HK-2 (cell line): ENCODE measurements at regions not wholly inside any gene's neighbourhood (a gene's known extent, or its start where the extent isn't known, plus 50 kb on each side); places are given as distances from the start of the nearest gene placed in this dataset.

Experiments
- DNase-seq: peaks from one replicate; pipeline ENCODE4 v3.0.0-alpha.2; 2018; ENCODE audit not compliant: unreplicated experiment

DNA sequence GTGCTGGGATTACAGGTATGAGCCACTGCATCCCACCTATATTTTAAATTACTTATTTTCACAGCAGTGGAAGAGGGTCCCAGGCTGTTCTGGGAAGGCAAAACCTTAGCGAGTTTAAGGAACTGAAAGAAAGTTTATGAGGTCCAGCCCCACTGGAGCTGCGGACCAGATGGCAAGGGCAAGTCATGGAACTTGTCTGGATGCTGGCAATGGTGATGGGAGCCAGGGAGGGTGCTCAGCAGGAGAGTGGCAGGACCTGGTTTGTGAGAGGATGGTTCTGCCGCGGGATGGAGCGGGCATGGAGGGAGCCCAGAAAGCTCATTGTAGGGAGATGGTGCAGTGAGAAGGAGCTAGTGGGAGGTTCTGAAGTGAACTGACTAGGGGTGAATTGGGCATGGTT lies 50.6 kb upstream of the SLC45A1 start:
- no peak for DNase-seq

DNA sequence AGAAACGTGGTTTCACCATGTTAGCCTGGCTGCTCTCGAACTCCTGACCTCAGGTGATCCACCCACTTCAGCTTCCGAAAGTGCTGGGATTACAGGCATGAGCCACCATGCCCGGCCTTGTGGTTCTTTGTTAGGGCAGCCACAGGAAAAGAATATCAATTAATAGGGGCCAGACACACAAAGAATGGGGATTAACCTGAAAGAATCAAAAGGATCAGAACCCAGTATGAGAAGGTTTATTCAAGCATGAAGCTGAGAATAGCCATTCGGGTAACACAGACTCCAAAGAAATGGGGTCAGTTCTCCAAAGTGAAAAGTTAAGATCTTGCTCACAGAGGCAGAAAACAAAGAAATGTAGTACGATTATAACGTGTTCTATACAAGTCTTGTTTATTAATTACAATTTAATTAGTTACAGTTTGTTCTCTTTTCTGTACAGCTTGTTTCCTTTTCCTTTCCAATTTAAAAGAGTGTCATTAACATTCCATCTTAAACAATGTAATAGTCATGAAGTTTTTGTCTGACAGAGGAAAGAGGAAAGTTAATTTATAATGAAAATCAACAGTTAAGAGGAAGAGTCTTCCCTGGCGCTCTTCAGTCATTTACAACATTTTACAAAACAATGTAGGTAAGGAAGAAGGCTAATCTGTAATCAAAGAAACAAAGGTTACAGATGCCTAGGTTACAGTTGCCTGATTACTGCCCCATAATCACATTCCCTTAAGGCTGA lies 51.3 kb upstream of the SLC45A1 start:
- peak; percentile 6 for DNase-seq

DNA sequence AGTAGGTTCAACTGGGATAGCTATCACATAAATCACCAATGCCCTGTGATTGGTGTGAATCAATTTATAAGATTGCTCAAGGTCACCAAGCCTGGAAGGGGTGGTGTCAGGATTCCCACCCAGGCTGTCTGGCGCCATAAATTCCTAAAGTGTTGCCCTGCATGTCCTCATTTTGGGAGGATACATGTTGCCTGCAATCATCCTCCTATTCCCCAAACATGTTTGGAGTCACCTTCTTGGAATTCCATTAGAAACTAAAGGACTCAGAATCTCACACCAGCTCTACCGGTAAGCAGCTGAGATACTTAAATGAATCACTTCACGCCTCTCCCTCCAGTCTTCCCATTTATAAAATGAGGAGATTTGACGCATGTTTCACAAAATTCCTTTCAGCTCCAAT lies 54.1 kb upstream of the SLC45A1 start:
- DNase-seq, result no peak

DNA sequence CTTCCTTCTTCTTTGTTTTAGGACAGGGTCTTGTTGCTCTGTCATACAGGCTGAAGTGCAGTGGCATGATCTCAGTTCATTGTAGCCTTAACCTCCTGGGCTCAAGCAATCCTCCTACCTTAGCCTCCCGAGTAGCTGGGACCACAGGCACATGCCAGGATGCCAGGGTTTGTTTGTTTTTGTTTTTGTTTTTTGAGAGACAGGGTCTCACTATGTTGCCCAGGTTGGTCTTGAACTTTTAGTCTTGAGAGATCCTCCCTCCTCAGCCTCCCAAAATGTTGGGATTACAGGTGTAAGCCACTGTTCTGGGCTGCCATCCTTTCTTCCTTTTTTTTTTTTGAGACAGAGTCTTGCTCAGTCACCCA lies 56.5 kb upstream of the SLC45A1 start:
- DNase-seq, result no peak

DNA sequence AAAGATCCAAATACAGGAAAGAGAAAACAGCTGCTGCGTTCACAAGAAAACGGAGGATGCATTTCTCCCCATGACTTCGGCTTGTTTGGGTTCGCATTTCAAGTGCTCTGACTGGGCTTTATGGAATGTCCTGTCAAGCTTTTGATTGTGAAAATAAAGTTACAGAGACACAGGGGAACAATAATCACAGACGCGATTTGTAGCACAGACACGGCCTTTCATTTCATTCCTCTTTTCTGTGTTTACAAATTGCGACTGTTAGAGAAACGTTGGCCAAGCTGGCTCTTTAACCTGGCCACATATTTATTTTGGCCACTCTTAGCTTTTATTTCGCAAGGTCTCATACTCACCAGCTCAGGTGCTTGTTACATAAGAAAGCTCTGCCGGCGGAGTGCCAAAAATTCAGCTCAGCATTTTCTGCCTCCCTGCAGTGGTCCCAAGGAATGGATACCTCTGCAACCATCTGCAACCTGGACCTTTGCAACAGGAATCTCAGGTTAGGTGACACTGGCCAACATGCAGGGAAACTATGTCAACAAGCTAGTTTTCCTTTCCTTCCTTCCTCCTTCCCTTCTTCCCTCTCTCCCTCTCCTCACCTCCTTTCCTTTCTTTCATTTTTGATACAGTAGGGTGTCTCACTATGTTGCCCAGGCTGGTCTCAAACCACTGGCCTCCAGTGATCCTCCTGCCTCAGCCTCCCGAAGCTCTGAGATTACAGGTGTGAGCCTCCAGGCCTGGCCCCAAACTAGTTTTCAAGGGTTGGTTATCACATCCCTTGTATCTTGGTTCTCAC lies 58.2 kb upstream of the SLC45A1 start:
- DNase-seq, result no peak

DNA sequence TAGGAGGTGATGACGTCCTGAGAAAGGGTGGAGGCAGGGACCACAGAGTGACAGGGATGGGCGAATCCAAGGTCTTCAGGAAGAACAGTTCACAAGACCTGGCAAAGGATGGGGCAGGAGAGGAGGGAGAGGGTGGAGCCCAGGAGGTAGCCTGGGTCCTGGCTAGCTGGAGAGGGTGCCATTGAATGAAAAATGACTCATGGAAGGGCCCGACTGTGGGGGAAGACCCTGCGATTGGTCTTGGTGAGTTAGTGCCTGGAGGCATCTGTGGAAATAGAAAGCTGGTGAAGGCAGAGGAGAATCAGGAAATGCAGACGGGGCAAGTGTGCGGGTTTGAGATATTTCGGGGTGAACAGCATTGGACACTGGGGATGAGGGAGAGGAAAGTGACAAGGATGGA lies 60.3 kb upstream of the SLC45A1 start:
- no peak for DNase-seq

DNA sequence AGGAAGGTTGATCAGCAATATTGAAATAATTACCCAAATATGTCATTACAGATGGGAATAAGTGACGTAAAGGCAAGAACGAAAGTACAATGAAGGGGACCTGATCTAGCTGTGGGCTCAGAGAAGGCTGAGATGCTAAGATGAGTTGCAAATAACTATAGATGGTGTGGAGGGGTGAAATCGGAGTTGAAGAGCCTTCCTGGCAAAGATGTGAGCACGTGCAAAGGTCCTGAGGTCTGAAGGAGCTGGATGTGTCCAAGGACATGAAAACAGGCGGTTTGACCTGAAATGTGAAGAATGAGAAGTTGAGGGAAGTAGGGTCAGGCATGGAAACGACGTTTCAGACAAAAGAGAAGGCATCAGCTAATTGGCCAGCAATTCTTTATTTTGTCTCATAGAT lies 61.6 kb upstream of the SLC45A1 start:
- DNase-seq, result no peak

DNA sequence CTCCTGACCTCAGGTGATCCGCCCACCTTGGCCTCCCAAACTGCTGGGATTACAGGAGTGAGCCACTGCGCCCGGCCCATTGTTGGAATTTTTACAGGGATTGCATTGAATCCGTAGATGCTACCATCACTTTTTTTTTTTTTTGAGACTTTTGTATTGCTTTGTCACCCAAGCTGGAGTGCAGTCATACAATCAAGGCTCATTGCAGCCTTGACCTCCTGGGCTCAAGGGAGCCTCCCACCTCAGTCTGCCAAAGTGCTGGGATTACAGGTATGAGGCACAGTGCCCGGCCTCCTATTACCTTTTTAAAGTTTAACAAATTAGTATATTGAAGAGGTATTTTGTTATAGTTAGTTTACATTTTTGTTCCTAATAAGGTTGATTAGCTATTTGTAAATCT lies 62.2 kb upstream of the SLC45A1 start:
- no peak for DNase-seq

DNA sequence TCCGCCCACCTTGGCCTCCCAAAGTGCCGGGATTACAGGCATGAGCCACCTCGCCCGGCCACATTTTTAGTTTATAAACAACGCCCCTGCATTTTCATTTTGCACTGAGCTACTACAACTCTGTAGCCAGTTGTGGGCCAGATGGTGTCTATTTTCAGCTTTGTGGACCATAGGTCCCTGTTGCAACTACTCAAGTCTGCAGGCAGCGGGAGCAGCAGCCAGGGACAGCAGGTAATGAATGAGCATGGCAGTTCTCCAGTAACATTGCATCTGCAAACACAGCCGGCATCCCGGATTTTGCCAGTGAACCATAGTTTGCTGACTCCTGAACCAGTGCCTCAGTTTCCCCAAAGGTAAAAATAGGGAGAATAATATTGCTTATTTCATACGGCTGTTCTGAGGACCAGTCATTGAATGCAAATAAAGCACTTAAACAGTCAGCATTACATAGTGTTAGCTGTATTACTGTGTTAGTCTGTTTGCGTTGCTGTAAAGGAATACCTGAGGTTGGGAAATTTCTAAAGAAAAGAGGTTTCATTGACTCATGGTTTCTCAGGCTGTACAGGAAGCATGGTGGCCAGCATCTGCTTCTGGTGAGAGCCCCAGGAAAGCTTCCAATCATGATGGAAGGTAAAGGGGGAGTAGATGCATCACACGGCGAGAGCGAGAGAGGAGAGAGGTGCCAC lies 65.5 kb upstream of the SLC45A1 start:
- no peak for DNase-seq

DNA sequence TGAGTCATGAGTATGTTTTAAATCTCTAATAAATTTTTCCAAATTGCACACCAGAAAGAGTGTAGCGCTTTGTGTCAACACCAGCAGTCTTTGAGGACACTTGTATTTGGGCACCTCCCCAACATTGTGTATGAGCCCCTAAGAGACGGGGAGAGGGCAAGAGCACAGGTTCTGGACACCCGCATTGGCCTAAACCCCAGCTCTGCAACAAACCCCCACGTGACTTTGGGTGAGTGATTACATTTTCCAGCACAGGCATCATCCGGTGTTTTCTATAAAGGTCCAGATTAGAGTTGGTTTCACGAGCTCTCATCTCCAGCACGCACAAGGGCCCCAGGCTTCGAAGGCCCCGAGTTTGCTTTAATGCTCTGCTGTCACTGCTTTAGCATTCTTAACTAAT lies 66.3 kb upstream of the SLC45A1 start:
- DNase-seq, result no peak

DNA sequence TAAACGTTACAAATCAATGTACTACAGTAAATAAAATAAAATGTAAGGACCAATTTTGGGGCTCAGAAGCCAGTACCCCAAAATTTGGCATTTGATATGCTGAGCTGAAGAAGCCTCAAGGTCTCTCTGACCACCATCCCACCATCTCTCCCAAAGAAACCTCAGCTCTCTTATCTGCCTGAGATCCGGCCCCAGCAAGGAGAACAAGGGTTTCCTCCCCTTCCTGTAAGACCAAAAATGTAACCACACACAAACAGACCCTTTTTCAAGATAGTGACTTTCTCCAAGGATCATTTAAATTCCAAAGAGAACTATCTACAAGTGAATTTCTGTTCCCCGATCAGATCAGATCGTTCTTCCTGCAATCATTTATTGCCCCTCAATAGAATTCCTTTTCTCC lies 68.1 kb upstream of the SLC45A1 start:
- DNase-seq, result no peak

DNA sequence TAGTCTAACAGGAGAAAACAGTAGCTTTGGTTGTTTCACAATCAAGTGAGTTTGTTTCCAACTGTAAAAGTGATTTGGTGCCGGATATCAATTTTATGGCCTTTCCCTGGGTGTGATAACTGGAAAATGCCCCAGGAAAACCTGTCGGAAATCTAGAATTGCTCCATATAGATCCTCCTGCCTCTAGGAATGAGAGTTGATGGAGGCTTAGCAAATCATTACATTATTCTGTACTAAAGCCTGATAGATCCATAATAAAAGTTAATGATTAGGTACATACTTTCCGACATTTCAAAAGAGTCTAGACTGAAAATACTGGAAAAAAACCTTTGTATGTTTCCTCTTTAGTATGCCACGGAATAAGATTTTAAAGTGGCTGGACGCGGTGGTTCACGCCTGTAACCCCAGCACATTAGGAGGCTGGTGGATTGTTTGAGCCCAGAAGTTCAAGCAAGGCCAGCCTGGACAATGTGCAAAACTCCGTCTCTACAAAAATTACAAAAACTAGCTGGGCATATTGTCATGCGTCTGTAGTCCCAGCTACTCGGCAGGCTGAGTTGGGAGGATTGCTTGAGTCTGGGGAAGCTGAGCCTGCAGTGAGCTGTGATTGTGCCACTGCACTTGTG lies 70.0 kb upstream of the SLC45A1 start:
- no peak for DNase-seq

DNA sequence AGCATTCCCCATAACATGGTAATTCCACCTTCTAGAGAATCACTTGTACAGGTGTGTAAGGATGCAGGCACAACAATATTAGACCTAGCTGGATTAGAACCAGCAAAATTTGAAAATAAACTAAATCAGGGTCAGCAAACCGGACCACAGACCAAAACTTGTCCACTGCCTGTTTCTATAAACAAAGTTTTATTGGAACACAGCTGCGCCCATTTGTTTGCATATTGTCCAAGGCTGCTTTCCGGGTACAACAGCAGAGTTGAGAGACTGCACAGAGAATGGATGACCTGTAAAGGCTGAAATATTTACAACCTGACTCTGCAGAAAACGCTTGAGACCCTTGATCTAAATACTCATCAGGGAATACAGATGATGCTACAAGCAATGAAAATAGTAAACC lies 73.6 kb upstream of the SLC45A1 start:
- DNase-seq, result no peak

DNA sequence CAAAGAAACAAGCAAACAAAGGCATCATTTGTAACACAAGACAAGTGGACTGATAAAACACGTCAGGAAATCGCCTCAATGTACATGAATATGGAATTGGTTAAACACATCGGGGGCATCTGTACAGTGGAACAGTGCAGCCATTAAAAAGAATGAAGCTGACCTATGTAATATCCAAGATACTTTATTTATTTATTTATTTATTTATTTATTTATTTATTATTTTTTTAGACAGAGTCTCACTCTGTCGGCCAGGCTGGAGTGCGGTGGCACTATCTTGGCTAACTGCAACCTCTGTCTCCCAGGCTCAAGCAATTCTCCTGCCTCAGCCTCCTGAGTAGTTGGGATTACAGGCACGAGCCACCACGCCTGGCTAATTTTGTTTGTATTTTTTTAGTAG lies 75.4 kb upstream of the SLC45A1 start:
- no peak for DNase-seq

DNA sequence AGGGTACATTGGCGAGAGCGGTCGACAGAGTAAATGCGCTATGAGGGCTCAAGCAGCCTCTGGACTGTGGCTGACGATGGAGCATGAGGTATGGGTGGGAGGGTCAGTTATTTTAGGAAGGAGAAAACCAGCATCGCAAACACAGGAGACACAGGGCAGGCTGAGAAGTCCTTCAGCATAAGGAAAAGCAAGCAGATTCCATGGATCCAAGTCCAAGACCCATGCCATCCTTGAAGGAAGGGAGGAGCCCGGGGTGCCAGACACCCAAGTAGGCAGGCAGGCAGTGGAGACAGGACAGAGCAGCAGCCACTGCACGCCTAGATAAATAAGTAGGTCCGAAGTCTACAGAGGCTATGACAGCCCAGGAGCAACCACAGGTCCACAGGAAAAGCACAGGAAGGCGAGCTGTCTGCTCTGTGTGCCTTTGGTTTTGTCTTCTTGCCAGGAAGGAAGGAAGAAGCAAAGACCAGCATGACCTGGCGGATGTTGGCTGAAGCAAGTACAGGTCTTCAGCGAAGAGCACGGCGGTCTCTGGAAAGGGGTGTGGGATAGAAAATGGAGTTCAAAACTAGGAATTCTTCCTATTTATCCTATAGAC lies 76.4 kb upstream of the SLC45A1 start:
- DNase-seq, result no peak

DNA sequence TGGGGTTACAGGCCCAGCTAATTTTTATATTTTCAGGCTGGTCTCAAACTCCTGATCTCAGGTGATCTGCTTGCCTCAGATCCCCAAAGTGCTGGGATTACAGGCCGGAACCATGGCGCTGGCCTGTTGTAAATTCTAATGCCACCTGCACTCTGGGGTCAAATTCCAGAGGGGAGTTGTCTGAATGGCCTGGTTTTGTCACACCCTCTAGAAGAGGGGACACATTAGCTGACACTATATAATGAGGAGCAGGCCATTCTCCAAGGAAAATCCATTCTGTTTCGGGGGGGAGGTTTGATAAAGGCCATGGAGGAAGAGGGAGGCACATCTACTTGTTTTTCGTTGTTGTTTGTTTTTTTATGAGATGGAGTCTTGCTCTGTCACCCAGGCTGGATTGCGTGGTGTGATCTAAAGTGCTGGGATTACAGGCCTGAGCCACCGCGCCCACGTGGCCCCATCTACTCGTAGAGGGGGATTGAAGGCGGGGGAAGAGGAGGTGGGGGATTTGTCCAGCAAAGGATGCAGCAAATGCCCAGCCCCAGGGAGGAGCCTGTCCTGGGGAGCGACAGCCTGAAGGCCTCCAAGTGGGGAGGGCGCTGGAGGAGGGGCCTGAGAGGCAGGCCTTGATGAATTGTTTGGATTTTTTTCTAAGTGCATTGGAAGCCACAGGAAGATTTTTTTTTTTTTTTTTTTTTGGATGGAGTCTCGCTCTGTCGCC lies 78.4 kb upstream of the SLC45A1 start:
- no peak for DNase-seq

DNA sequence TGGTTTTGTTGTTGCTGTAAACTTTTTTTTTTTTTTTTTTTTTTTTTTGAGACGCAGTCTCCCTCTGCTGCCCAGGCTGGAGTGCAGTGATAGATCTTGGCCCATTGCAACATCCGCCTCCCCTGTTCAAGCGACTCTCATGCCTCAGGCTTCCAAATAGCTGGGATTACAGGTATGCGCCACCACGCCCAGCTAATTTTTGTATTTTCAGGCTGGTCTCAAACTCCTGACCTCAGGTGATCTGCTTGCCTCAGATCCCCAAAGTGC lies 78.9 kb upstream of the SLC45A1 start:
- no peak for DNase-seq

DNA sequence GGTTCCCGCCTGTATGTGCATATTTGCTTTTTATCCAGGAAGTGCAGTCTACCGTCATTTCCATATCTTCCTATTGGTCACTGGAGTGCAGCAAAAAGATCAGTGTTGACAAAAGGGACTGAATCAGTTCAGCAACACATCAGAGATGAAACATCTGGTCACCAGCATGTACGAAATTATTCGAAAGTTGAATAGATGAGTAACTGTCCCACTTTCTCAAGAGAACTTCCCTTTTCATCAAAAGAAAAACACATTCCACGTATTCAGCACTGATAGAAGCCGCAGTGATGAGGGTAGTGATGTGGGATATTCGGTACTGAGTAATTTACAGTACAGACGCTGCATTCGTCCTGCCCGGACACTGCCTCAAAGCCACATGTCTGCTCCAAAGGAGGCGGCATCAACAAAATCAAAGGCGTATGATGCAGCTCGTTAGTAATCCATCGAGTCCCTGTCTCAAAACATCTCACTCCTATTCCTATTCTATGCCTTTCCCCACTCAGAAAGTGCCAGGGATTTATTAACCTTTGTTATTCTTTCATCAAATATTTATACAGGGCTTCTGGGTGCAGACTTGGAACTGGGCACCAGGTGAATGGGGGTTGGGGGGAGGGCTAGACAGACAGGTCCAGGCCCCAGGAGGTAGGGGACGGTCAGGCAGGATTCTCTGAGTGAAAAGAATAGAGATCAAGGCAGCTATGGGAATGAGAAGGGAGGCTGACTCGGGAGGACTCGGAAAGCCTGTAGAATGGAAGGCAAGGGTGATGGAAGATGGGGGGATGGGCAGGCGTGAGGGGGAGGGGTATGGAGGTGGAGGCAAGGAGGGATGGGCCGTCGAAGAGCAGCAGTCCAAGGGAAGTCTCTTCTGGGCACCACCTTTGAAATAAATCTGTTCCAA lies 79.5 kb upstream of the SLC45A1 start:
- DNase-seq, result no peak

DNA sequence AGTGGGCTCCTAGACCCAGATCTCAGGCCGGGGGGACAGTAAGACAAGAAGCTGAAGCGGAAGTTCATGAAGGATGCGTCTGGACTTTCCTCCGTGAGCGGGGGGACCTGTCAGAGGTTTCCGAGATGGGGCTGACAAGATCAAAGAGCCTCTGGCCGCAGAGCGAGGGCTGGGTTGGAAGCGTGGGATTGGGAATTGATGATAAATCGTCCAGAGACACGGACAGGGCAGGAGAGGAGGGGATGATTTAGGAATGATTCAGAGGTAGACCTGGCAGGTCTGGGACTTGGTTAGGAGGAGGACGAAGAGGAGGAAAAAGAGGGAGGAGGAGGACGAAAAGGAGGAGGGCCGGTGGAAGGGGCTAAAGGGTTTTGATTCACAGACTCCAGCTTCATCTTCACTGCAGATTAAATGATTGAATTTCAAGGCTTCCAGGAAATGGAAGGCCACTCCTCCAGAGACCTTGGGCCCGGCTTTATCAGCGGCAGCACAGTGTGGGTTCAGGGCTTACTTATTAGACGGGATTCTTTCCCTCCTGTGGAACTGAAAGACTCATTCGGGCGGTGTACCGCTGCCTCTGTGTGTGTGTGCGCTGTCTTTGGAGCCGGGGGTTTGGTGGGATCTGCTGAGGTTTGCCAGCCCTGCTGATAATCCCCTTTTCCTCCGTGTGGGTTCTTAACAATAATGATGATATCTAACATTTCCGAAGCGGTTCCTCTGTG lies 85.7 kb upstream of the SLC45A1 start:
- DNase-seq, result no peak

DNA sequence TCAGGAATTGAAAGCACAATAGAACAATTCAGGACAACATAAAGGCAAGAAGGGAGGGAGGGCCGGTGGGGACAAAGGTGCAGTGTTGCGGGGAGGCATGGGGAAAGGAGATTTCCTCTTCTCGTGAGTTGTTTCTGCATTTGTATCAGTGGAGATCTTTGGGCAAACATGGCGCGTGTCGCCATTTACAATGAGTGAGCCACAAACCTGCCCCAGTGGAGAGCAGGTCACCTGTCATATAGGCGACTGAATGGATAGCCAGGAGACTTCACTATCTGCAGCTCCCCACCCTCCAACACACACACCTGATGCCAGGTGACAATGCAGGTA lies 87.7 kb upstream of the SLC45A1 start:
- no peak for DNase-seq
